SU-DHL-6 (cell line): ENCODE measurements at regions not wholly inside any gene's neighbourhood (a gene's known extent, or its start where the extent isn't known, plus 50 kb on each side); places are given as distances from the start of the nearest gene placed in this dataset.
"Not testable (repeated sequence)": the region's sequence is repeated elsewhere in the genome, so short reads cannot be mapped to it uniquely, and the experiment has no call there.

ENCODE experiments used
- H2AFZ ChIP-seq: fragments of 200-600 bp; sonication (generic); 2 replicates; pipeline ENCODE4 v1.6.1; 2014; ENCODE audit warnings: low read depth, mild to moderate bottlenecking, moderate library complexity, mixed read lengths, antibody characterized with exemption, low read length; ENCODE audit not compliant: severe bottlenecking
- H3F3A ChIP-seq: fragments of 200-600 bp; shearing (Covaris generic); 2 replicates; pipeline ENCODE4 v1.6.0; 2016; ENCODE audit warnings: antibody characterized with exemption, mild to moderate bottlenecking; ENCODE audit not compliant: insufficient read depth
- H3K27ac ChIP-seq: fragments of 200-600 bp; sonication (generic); 2 replicates; pipeline ENCODE4 v1.5.1; 2016; ENCODE audit warnings: low read depth, mild to moderate bottlenecking, low read length, moderate library complexity, mixed read lengths
- H3K27me3 ChIP-seq: fragments of 200-600 bp; sonication (generic), shearing (Covaris generic); 2 replicates; pipeline ENCODE4 v1.6.0; 2014; ENCODE audit warnings: mild to moderate bottlenecking, low read length
- H3K36me3 ChIP-seq: fragments of 200-600 bp; sonication (generic); 2 replicates; pipeline ENCODE4 v1.6.1; 2014; ENCODE audit warnings: mild to moderate bottlenecking, low read length, mixed read lengths
- H3K4me2 ChIP-seq: fragments of 300-600, 200-600 bp; shearing (Covaris generic), sonication (generic); 2 replicates; pipeline ENCODE4 v1.6.0; 2014; ENCODE audit warnings: low read length, low read depth, mild to moderate bottlenecking; ENCODE audit not compliant: poor library complexity, severe bottlenecking
- H3K4me3 ChIP-seq: fragments of 200-600 bp; sonication (generic); 2 replicates; pipeline ENCODE4 v1.5.1; 2014; ENCODE audit warnings: antibody characterized with exemption, low read length, mild to moderate bottlenecking, mixed read lengths; ENCODE audit not compliant: insufficient read depth, poor library complexity, severe bottlenecking
- H3K79me2 ChIP-seq: fragments of 200-600 bp; sonication (generic); 2 replicates; pipeline ENCODE4 v1.6.1; 2014; ENCODE audit warnings: mild to moderate bottlenecking, low read length, moderate library complexity; ENCODE audit not compliant: insufficient read depth
- H3K9ac ChIP-seq: fragments of 200-600 bp; sonication (generic); 2 replicates; pipeline ENCODE4 v1.7.0; 2014; ENCODE audit warnings: mild to moderate bottlenecking, low read length
- H3K9me2 ChIP-seq: fragments of 200-600 bp; sonication (generic); replicated peaks from 2 replicates; pipeline ENCODE4 v1.6.1; 2014; ENCODE audit warnings: low read length; ENCODE audit not compliant: insufficient read depth
- H3K9me3 ChIP-seq: fragments of 200-600 bp; sonication (generic); 2 replicates; pipeline ENCODE4 v1.6.1; 2014; ENCODE audit warnings: low read length, mixed read lengths; ENCODE audit not compliant: insufficient read depth
- H4K20me1 ChIP-seq: fragments of 200-600 bp; sonication (generic); 2 replicates; pipeline ENCODE4 v1.6.1; 2014; ENCODE audit warnings: low read depth, mild to moderate bottlenecking, antibody characterized with exemption, low read length, moderate library complexity, mixed read lengths
- CTCF ChIP-seq: fragments of 200-600 bp; sonication (generic); IDR thresholded peaks from one replicate; pipeline ENCODE4 v1.5.1; 2017; ENCODE audit warnings: antibody characterized with exemption, mild to moderate bottlenecking, low read length, moderate library complexity; ENCODE audit not compliant: insufficient read depth, poor library complexity, severe bottlenecking
- EZH2phosphoT487 ChIP-seq: fragments of 200-600 bp; sonication (generic), shearing (Covaris generic); conservative IDR thresholded peaks from 2 replicates; pipeline ENCODE4 v1.6.1; 2018; ENCODE audit warnings: mild to moderate bottlenecking, antibody characterized with exemption, low read length, moderate library complexity, mixed read lengths

- Histone ChIP-seq H3F3A (no peaks in the 10 kb centered on the region), H3K9me2 (no peaks in the 10 kb centered on the region), H3K27me3 (no peaks in the 10 kb centered on the region), H3K4me2 (no peak overlapping the region), H3K4me3 (no peak overlapping the region), H3K9me3 (no peaks in the 10 kb centered on the region), H3K79me2 (no peaks in the 10 kb centered on the region), H3K9ac (no peak overlapping the region), H3K27ac (no peak overlapping the region), H2AFZ (no peak overlapping the region), H4K20me1 (no peaks in the 10 kb centered on the region), H3K36me3 (no peaks in the 10 kb centered on the region)
- TF ChIP-seq CTCF: no peak
- TF ChIP-seq EZH2phosphoT487: no peak
Measured at GRCh38 chr1:234827181-234827580, 217.2 kb upstream of the IRF2BP2 start.

- Histone ChIP-seq H3K4me3 (no peak overlapping the region), H3F3A (no peaks in the 10 kb centered on the region), H4K20me1 (no peaks in the 10 kb centered on the region), H3K9me2 (no peaks in the 10 kb centered on the region), H3K36me3 (no peaks in the 10 kb centered on the region), H3K9ac (no peak overlapping the region), H3K27me3 (no peaks in the 10 kb centered on the region), H3K79me2 (no peaks in the 10 kb centered on the region), H3K4me2 (no peak overlapping the region), H3K9me3 (no peaks in the 10 kb centered on the region), H2AFZ (no peak overlapping the region), H3K27ac (no peak overlapping the region)
- no peak for TF ChIP-seq CTCF
- TF ChIP-seq EZH2phosphoT487: no peak
Measured at GRCh38 chr1:234826352-234826751, 216.4 kb upstream of the IRF2BP2 start.

- Histone ChIP-seq H3K27ac (no peak overlapping the region), H3F3A (no peaks in the 10 kb centered on the region), H2AFZ (no peak overlapping the region), H3K4me2 (no peak overlapping the region), H3K9me2 (no peaks in the 10 kb centered on the region), H3K36me3 (no peaks in the 10 kb centered on the region), H3K9ac (no peak overlapping the region), H3K79me2 (no peaks in the 10 kb centered on the region), H3K9me3 (no peaks in the 10 kb centered on the region), H3K4me3 (no peak overlapping the region), H3K27me3 (no peaks in the 10 kb centered on the region), H4K20me1 (no peaks in the 10 kb centered on the region)
- no peak for TF ChIP-seq CTCF
- TF ChIP-seq EZH2phosphoT487: no peak
Measured at GRCh38 chr1:234825498-234826165, 215.7 kb upstream of the IRF2BP2 start.

GRCh38 chr1:234824836-234825235 is 214.9 kb upstream of the IRF2BP2 start:
- H3F3A ChIP-seq, H3K9me3 ChIP-seq, H4K20me1 ChIP-seq, H3K27ac ChIP-seq, H3K9me2 ChIP-seq, H3K4me2 ChIP-seq, H2AFZ ChIP-seq, H3K9ac ChIP-seq, H3K79me2 ChIP-seq, H3K36me3 ChIP-seq, H3K4me3 ChIP-seq, H3K27me3 ChIP-seq: not testable (repeated sequence)
